ENCODE measurements at regions not wholly inside any gene's neighbourhood (a gene's known extent, or its start where the extent isn't known, plus 50 kb on each side); places are given as distances from the start of the nearest gene placed in this dataset.
"Not testable (repeated sequence)": the region's sequence is repeated elsewhere in the genome, so short reads cannot be mapped to it uniquely, and the experiment has no call there.

DNA sequence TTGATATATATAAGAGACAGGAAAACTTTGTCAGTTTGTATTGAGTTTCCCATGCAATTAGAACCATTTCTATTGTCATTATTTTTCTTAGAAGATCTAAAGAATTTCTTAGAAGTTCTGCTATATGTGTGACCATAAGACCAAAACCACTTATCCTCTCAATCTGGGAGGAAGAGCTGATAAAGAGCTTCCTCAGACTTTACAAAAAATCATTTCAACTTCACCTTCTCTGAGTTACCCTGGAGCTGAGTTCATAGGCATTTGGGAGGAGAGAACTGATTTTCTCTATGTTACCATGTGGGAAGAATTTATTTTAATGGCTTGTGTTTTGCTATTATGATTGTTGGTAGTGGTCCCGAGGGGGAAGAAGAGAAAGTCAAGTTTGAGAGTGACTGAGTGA is 329.3 kb downstream of the GPD2 start:
- Mint-ChIP-seq H3K27me3 (ENCODE audit: low read depth) (no peaks in the 10 kb centered on the region), H3K9me3 (ENCODE audit: low read depth) (peaks cover 19% of the 10 kb centered on the region), H3K36me3 (ENCODE audit: low read depth) (peaks cover 2% of the 10 kb centered on the region), H3K27ac (ENCODE audit: unreplicated experiment) (no peak overlapping the region), H3K4me3 (ENCODE audit: unreplicated experiment) (no peak overlapping the region), H3K4me1 (ENCODE audit: low read depth) (no peaks in the 10 kb centered on the region)
- DNase-seq (ENCODE audit: low spot score): no peak
- TF ChIP-seq, protein P1, sequence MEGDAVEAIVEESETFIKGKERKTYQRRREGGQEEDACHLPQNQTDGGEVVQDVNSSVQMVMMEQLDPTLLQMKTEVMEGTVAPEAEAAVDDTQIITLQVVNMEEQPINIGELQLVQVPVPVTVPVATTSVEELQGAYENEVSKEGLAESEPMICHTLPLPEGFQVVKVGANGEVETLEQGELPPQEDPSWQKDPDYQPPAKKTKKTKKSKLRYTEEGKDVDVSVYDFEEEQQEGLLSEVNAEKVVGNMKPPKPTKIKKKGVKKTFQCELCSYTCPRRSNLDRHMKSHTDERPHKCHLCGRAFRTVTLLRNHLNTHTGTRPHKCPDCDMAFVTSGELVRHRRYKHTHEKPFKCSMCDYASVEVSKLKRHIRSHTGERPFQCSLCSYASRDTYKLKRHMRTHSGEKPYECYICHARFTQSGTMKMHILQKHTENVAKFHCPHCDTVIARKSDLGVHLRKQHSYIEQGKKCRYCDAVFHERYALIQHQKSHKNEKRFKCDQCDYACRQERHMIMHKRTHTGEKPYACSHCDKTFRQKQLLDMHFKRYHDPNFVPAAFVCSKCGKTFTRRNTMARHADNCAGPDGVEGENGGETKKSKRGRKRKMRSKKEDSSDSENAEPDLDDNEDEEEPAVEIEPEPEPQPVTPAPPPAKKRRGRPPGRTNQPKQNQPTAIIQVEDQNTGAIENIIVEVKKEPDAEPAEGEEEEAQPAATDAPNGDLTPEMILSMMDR (IDR thresholded peaks at IDR 0.05): no peak

DNA sequence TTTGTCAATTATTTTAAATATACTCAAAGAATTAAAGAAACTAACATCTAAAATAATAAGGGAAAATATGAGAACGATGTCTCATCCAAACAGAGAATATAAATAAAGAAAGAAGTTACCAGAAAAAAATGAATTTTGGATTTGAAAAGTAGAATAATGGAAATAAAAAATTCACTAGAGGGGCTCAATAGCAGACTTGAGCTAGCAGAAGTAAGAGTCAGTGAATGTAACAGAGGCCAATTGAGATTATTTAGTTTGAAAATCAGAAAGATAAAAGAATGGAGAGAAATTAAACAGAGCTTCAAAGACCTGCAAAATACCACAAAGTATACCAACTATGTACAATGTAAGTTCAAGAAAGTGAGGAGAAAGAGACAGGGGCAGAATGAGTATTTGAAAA is 333.6 kb downstream of the GPD2 start:
- no peak for DNase-seq (ENCODE audit: low spot score)
- no peak overlapping the region for H3K27ac Mint-ChIP-seq (ENCODE audit: unreplicated experiment)
- peaks cover 2% of the 10 kb centered on the region for H3K36me3 Mint-ChIP-seq (ENCODE audit: low read depth)
- H3K4me1 Mint-ChIP-seq (ENCODE audit: low read depth): no peaks in the 10 kb centered on the region
- H3K9me3 Mint-ChIP-seq (ENCODE audit: low read depth): peaks cover 16% of the 10 kb centered on the region
- H3K27me3 Mint-ChIP-seq (ENCODE audit: low read depth): no peaks in the 10 kb centered on the region
- TF ChIP-seq, protein P1 (IDR thresholded peaks at IDR 0.05): no peak
- no peak overlapping the region for H3K4me3 Mint-ChIP-seq (ENCODE audit: unreplicated experiment)

DNA sequence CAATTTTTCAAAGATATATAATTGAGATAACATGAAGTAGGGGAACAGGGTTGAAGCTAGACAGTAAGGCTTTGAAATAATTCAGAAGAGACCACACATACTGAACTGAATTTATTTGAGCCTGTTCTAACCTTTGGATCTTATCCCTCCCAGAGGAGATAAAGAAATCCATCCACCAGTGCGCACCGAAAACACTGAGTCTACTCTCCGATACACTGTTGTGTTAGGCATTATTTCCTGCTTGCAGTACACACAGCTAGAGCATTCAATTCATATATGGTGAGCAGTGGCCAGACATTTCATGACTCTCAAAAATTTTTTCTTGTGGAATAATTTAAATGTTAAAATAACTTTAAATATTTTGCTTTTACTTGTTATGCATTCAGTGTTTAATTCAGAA is 342.7 kb downstream of the GPD2 start:
- DNase-seq (ENCODE audit: low spot score): no peak
- Mint-ChIP-seq H3K9me3 (ENCODE audit: low read depth) (peaks cover 16% of the 10 kb centered on the region), H3K36me3 (ENCODE audit: low read depth) (no peaks in the 10 kb centered on the region), H3K27ac (ENCODE audit: unreplicated experiment) (no peak overlapping the region), H3K27me3 (ENCODE audit: low read depth) (no peaks in the 10 kb centered on the region), H3K4me3 (ENCODE audit: unreplicated experiment) (no peak overlapping the region), H3K4me1 (ENCODE audit: low read depth) (no peaks in the 10 kb centered on the region)
- TF ChIP-seq, protein P1 (IDR thresholded peaks at IDR 0.05): no peak

DNA sequence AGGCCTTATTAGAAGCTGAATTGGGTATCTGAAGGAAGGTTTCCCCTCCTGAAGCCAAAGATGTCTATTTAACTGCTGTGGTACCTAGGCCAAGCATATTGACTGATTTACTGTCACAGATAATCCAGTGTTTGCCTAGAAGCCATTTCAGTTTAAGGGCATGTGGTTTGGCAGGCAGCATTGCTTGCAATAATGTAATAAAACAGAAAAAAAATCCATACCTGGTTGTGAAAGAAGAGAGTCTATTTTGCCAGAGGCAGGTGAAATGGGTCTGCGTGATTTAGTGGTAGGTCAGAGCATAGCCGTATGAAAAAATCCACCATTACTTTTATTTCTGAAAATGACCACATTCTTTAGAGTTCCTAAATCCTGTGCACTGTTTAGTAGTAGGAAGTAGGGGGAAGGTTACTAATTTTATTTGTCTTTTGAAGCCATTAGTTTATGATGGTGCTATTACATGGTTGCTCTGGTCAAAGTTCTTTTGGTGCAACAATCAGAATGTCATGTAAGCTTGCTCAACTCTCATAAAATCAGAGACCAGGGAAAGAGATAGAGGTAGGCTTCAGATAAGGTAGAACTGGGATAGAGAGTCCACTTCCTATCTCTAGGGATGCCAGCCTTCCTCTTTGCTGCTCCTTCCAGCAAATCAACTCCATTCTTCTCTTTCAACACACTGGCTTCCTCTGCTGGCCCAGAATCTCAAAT is 343.4 kb downstream of the GPD2 start:
- Mint-ChIP-seq H3K36me3 (ENCODE audit: low read depth) (no peaks in the 10 kb centered on the region), H3K4me3 (ENCODE audit: unreplicated experiment) (no peak overlapping the region), H3K9me3 (ENCODE audit: low read depth) (peaks cover 16% of the 10 kb centered on the region), H3K27ac (ENCODE audit: unreplicated experiment) (no peak overlapping the region), H3K27me3 (ENCODE audit: low read depth) (no peaks in the 10 kb centered on the region), H3K4me1 (ENCODE audit: low read depth) (no peaks in the 10 kb centered on the region)
- no peak for DNase-seq (ENCODE audit: low spot score)
- TF ChIP-seq, protein P1 (IDR thresholded peaks at IDR 0.05): no peak

DNA sequence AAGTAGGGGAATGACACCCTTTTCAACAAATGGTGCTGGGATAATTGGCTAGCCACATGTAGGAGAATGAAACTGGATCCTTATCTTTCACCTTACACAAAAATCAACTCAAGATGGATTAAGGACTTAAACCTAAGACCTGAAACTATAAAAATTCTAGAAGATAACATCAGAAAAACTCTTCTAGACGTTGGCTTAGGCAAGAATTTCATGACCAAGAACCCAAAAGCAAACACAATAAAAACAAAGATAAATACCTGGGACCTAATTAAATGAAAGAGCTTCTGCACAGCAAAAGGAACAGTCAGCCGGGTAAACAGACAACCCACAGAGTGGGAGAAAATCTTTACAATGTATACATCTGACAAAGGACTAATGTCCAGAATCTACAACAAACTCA is 345.5 kb downstream of the GPD2 start:
- not testable (repeated sequence) for DNase-seq (ENCODE audit: low spot score); H3K4me1 Mint-ChIP-seq (ENCODE audit: low read depth); H3K36me3 Mint-ChIP-seq (ENCODE audit: low read depth); H3K27me3 Mint-ChIP-seq (ENCODE audit: low read depth); H3K4me3 Mint-ChIP-seq (ENCODE audit: unreplicated experiment); H3K27ac Mint-ChIP-seq (ENCODE audit: unreplicated experiment)
- H3K9me3 Mint-ChIP-seq (ENCODE audit: low read depth): peaks cover 11% of the 10 kb centered on the region
